Tibial nerve (tissue), 4 donors: ENCODE measurements at regions not wholly inside any gene's neighbourhood (a gene's known extent, or its start where the extent isn't known, plus 50 kb on each side); places are given as distances from the start of the nearest gene placed in this dataset.

Experiments
- DNase-seq, 2 donors: peaks; one replicate each; pipeline ENCODE4 v3.0.0-alpha.2; 2019; ENCODE audit warnings: low spot score in 2 of 2
- H3K27ac ChIP-seq, 4 donors: fragments of 200-600 bp; sonication (generic) in 3 of 4; one replicate each; pipeline ENCODE4 v1.5.1; 2017 to 2019; ENCODE audit warnings: mild to moderate bottlenecking in 1 of 4
- H3K27me3 ChIP-seq, 2 donors: fragments of 200-600 bp; sonication (generic) in 1 of 2; one replicate each; pipeline versions ENCODE4 v1.5.1 to v1.6.0; 2017 to 2019
- H3K36me3 ChIP-seq, 3 donors: fragments of 200-600 bp; sonication (generic); one replicate each; pipeline ENCODE4 v1.5.1; 2018 to 2019
- H3K4me1 ChIP-seq, 4 donors: fragments of 200-600 bp; sonication (generic) in 3 of 4; one replicate each; pipeline ENCODE4 v1.5.1; 2017 to 2019
- H3K4me3 ChIP-seq, 4 donors: fragments of 200-600 bp; sonication (generic) in 3 of 4; one replicate each; pipeline ENCODE4 v1.5.1; 2017 to 2019; ENCODE audit warnings: mild to moderate bottlenecking in 1 of 4, moderate library complexity in 1 of 4
- H3K9me3 ChIP-seq, 4 donors: fragments of 200-600 bp; sonication (generic) in 3 of 4; one replicate each; pipeline ENCODE4 v1.5.1; 2017 to 2019
- CTCF ChIP-seq, 5 experiments: fragments of 200-600 bp in 3 of 5; fragments of 450-650 bp in 2 of 5; sonication (generic) in 3 of 5; IDR thresholded peaks; one replicate each; pipeline ENCODE4 v1.5.1; 2016 to 2019; ENCODE audit warnings: antibody characterized with exemption in 5 of 5, mild to moderate bottlenecking in 3 of 5, moderate library complexity in 2 of 5
- EP300 ChIP-seq, 2 donors: sonication (generic); formaldehyde crosslinking; IDR thresholded peaks; one replicate each; pipeline ENCODE4 v1.6.1; 2017; ENCODE audit warnings: antibody characterized with exemption in 2 of 2, mild to moderate bottlenecking in 1 of 2
- POLR2A ChIP-seq, 2 donors: fragments of 450-650 bp; IDR thresholded peaks; one replicate each; pipeline ENCODE4 v1.6.1; 2017; ENCODE audit warnings: antibody characterized with exemption in 2 of 2, mild to moderate bottlenecking in 2 of 2, moderate library complexity in 2 of 2
- WGBS, 2 donors: methylation state at CpG; one replicate each; pipeline ENCODE4 v1.1.5; 2018; 5-methylcytosine and 5-hydroxymethylcytosine counted together

- no peaks in the 10 kb centered on the region for H3K27me3 ChIP-seq
- no peak overlapping the region for H3K27ac ChIP-seq
- no peak overlapping the region for H3K4me3 ChIP-seq
- H3K9me3 ChIP-seq, result peaks cover 0 to 5% (median 0%) of the 10 kb centered on the region in 4 donors
- 72 to 78% methylated on average over 14 to 18 of the region's 18 CpGs for WGBS, 2 donors
- TF ChIP-seq EP300 (IDR thresholded peaks at IDR 0.05) (no peak), POLR2A (IDR thresholded peaks at IDR 0.05) (no peak), CTCF (IDR thresholded peaks at IDR 0.05) (no peak)
- no peaks in the 10 kb centered on the region for H3K36me3 ChIP-seq
- DNase-seq, result no peak
- peaks cover 0 to 5% (median 0%) of the 10 kb centered on the region in 4 donors for H3K4me1 ChIP-seq
These were observed 180.3 kb upstream of the RTL1 start for GRCh38 chr14:101083564-101084435.

GRCh38 chr14:101084436-101084826, 180.9 kb upstream of the RTL1 start:
- DNase-seq, result no peak
- WGBS, 2 donors, result 90 to 92% methylated on average over 6 of the region's 6 CpGs

GRCh38 chr14:101086926-101087325, 183.4 kb upstream of the RTL1 start:
- no peak for DNase-seq
- H3K27ac ChIP-seq, result no peak overlapping the region
- peaks cover 0 to 5% (median 0%) of the 10 kb centered on the region in 4 donors for H3K4me1 ChIP-seq
- no peak overlapping the region for H3K4me3 ChIP-seq
- H3K27me3 ChIP-seq, result no peaks in the 10 kb centered on the region
- peaks cover 0 to 5% (median 0%) of the 10 kb centered on the region in 4 donors for H3K9me3 ChIP-seq
- TF ChIP-seq CTCF (IDR thresholded peaks at IDR 0.05) (no peak), POLR2A (IDR thresholded peaks at IDR 0.05) (no peak), EP300 (IDR thresholded peaks at IDR 0.05) (no peak)
- no peaks in the 10 kb centered on the region for H3K36me3 ChIP-seq
- WGBS, 2 donors, result 83 to 91% methylated on average over 3 of the region's 3 CpGs

More at GRCh38 chr14:101084436-101084826, 180.9 kb upstream of the RTL1 start:
- H3K4me1 ChIP-seq, result peaks cover 0 to 5% (median 0%) of the 10 kb centered on the region in 4 donors
- H3K27me3 ChIP-seq, result no peaks in the 10 kb centered on the region
- TF ChIP-seq POLR2A (IDR thresholded peaks at IDR 0.05), result no peak
- peaks cover 0 to 5% (median 0%) of the 10 kb centered on the region in 4 donors for H3K9me3 ChIP-seq
- no peak overlapping the region for H3K4me3 ChIP-seq
- no peak overlapping the region for H3K27ac ChIP-seq
- no peaks in the 10 kb centered on the region for H3K36me3 ChIP-seq

- WGBS, 2 donors, result 78 to 81% methylated on average over 11 of the region's 11 CpGs
These were observed 184.3 kb upstream of the RTL1 start for GRCh38 chr14:101087614-101088394.

GRCh38 chr14:101088395-101088667, 184.8 kb upstream of the RTL1 start:
- 78 to 83% methylated on average over 3 of the region's 6 CpGs for WGBS, 2 donors
- H3K27me3 ChIP-seq, result no peaks in the 10 kb centered on the region
- DNase-seq, result no peak
- peak overlapping the region in 2 of 4 donors; percentile 55 for H3K27ac ChIP-seq
- H3K36me3 ChIP-seq, result no peaks in the 10 kb centered on the region
- H3K4me3 ChIP-seq, result no peak overlapping the region
- H3K4me1 ChIP-seq, result peaks cover 0 to 5% (median 0%) of the 10 kb centered on the region in 4 donors
- TF ChIP-seq CTCF (IDR thresholded peaks at IDR 0.05), result no peak
- TF ChIP-seq POLR2A (IDR thresholded peaks at IDR 0.05), result no peak
- peaks cover 0 to 5% (median 0%) of the 10 kb centered on the region in 4 donors for H3K9me3 ChIP-seq

More at GRCh38 chr14:101087614-101088394, 184.3 kb upstream of the RTL1 start:
- Histone ChIP-seq H3K27me3 (no peaks in the 10 kb centered on the region), H3K4me3 (no peak overlapping the region), H3K36me3 (no peaks in the 10 kb centered on the region), H3K4me1 (peaks cover 0 to 5% (median 0%) of the 10 kb centered on the region in 4 donors), H3K27ac (peak overlapping the region in 2 of 4 donors; percentile 55), H3K9me3 (peaks cover 0 to 5% (median 0%) of the 10 kb centered on the region in 4 donors)
- peak in 1 of 2 donors; percentile 26 for DNase-seq
- TF ChIP-seq EP300 (IDR thresholded peaks at IDR 0.05) (peak in 1 of 2 donors; percentile 42), CTCF (IDR thresholded peaks at IDR 0.05) (no peak)
